ENCODE measurements at regions not wholly inside any gene's neighbourhood (a gene's known extent, or its start where the extent isn't known, plus 50 kb on each side); places are given as distances from the start of the nearest gene placed in this dataset.

- TF ChIP-seq EZH2 (IDR thresholded peaks at IDR 0.05; ENCODE audit: low read depth, unreplicated experiment) (no peak), ETS1 (IDR thresholded peaks at IDR 0.05) (no peak), ZNF331 (CRISPR knock-in tag; IDR thresholded peaks at IDR 0.05; ENCODE audit: low read depth) (no peak), CTCF (conservative IDR thresholded peaks at IDR 0.05; ENCODE audit: low read depth in 2 of 2) (no peak), NANOG (IDR thresholded peaks at IDR 0.05; ENCODE audit: borderline replicate concordance) (no peak), CREB1 (CRISPR knock-in tag; IDR thresholded peaks at IDR 0.05; ENCODE audit: low read depth) (no peak), JUNB (IDR thresholded peaks at IDR 0.05; ENCODE audit: unreplicated experiment) (no peak), EZH2phosphoT487 (IDR thresholded peaks at IDR 0.05; ENCODE audit: unreplicated experiment) (no peak), STAT1 (IDR thresholded peaks at IDR 0.05; ENCODE audit: unreplicated experiment) (no peak), POLR2AphosphoS5 (IDR thresholded peaks at IDR 0.05; ENCODE audit: low read depth) (no peak)
Observed at GRCh38 chr3:72248869-72249268, 463.9 kb upstream of the PROK2 start (continued).

GRCh38 chr3:72248389-72248761, 463.4 kb upstream of the PROK2 start:
- H3F3A ChIP-seq (replicated peaks; ENCODE audit: low read depth): no peaks in the 10 kb centered on the region
- ATAC-seq (no peak), DNase-seq (ENCODE audit: low spot score) (no peak)
- H3K36me3 ChIP-seq (ENCODE audit: insufficient read depth): no peaks in the 10 kb centered on the region
- Mint-ChIP-seq H3K4me3 (no peak overlapping the region), H3K36me3 (ENCODE audit: low read depth) (peaks cover 10% of the 10 kb centered on the region; the same call in 2 of the 3 replicates), H3K27me3 (ENCODE audit: insufficient read depth, low read depth, poor library complexity) (peaks cover 2% of the 10 kb centered on the region), H3K27ac (no peak overlapping the region), H3K9me3 (peaks cover 9% of the 10 kb centered on the region; the same call in 2 of the 3 replicates), H3K4me1 (no peaks in the 10 kb centered on the region; the same call in 2 of the 3 replicates)
- H4K20me1 ChIP-seq (replicated peaks; ENCODE audit: insufficient read depth): no peaks in the 10 kb centered on the region
- no peaks in the 10 kb centered on the region for H3K27me3 ChIP-seq (ENCODE audit: insufficient read depth)
- H3K4me1 ChIP-seq (ENCODE audit: insufficient read depth): no peaks in the 10 kb centered on the region
- no peaks in the 10 kb centered on the region for H3K79me2 ChIP-seq (replicated peaks; ENCODE audit: insufficient read depth)
- H3K9me2 ChIP-seq (ENCODE audit: insufficient read depth): peaks cover 6% of the 10 kb centered on the region
- no peak overlapping the region for H2AFZ ChIP-seq
- no peak overlapping the region for H3K27ac ChIP-seq (ENCODE audit: low read depth)
- no peak overlapping the region for H3K4me3 ChIP-seq
- H3K4me2 ChIP-seq: no peak overlapping the region
- TF ChIP-seq EZH2phosphoT487 (IDR thresholded peaks at IDR 0.05; ENCODE audit: unreplicated experiment) (no peak), ETS1 (IDR thresholded peaks at IDR 0.05) (no peak), NANOG (IDR thresholded peaks at IDR 0.05; ENCODE audit: borderline replicate concordance) (no peak), CTCF (conservative IDR thresholded peaks at IDR 0.05; ENCODE audit: low read depth in 2 of 2) (no peak), ZNF331 (CRISPR knock-in tag; IDR thresholded peaks at IDR 0.05; ENCODE audit: low read depth) (no peak), EZH2 (IDR thresholded peaks at IDR 0.05; ENCODE audit: low read depth, unreplicated experiment) (no peak), JUNB (IDR thresholded peaks at IDR 0.05; ENCODE audit: unreplicated experiment) (no peak), CREB1 (CRISPR knock-in tag; IDR thresholded peaks at IDR 0.05; ENCODE audit: low read depth) (no peak), ZNF114 (CRISPR knock-in tag; IDR thresholded peaks at IDR 0.05) (no peak), STAT1 (IDR thresholded peaks at IDR 0.05; ENCODE audit: unreplicated experiment) (no peak)
- TF ChIP-seq, protein P1, sequence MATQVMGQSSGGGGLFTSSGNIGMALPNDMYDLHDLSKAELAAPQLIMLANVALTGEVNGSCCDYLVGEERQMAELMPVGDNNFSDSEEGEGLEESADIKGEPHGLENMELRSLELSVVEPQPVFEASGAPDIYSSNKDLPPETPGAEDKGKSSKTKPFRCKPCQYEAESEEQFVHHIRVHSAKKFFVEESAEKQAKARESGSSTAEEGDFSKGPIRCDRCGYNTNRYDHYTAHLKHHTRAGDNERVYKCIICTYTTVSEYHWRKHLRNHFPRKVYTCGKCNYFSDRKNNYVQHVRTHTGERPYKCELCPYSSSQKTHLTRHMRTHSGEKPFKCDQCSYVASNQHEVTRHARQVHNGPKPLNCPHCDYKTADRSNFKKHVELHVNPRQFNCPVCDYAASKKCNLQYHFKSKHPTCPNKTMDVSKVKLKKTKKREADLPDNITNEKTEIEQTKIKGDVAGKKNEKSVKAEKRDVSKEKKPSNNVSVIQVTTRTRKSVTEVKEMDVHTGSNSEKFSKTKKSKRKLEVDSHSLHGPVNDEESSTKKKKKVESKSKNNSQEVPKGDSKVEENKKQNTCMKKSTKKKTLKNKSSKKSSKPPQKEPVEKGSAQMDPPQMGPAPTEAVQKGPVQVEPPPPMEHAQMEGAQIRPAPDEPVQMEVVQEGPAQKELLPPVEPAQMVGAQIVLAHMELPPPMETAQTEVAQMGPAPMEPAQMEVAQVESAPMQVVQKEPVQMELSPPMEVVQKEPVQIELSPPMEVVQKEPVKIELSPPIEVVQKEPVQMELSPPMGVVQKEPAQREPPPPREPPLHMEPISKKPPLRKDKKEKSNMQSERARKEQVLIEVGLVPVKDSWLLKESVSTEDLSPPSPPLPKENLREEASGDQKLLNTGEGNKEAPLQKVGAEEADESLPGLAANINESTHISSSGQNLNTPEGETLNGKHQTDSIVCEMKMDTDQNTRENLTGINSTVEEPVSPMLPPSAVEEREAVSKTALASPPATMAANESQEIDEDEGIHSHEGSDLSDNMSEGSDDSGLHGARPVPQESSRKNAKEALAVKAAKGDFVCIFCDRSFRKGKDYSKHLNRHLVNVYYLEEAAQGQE (IDR thresholded peaks at IDR 0.05; ENCODE audit: unreplicated experiment): no peak
